Cardiac muscle cell (in vitro differentiated cells and primary cell): ENCODE measurements at regions not wholly inside any gene's neighbourhood (a gene's known extent, or its start where the extent isn't known, plus 50 kb on each side); places are given as distances from the start of the nearest gene placed in this dataset.
A peak's percentile ranks its signal among the peaks of the same experiment; 100 is the strongest.

Experiments
- DNase-seq, 2 donors: peaks; one replicate each; pipeline versions ENCODE4 v3.0.0 to v3.0.0-alpha.2; 2010 to 2017; ENCODE audit warnings: low read depth in 1 of 2, low spot score in 1 of 2
- H3K27ac ChIP-seq: fragments of 200-600 bp; sonication (generic); 2 replicates; pipeline ENCODE4 v1.5.1; 2016
- H3K27me3 ChIP-seq: fragments of 200-600 bp; sonication (generic); 2 replicates; pipeline ENCODE4 v1.6.0; 2016; ENCODE audit warnings: control low read depth
- H3K36me3 ChIP-seq: fragments of 200-600 bp; sonication (generic); 2 replicates; pipeline ENCODE4 v1.5.1; 2016; ENCODE audit warnings: control low read depth
- H3K4me1 ChIP-seq: fragments of 200-600 bp; sonication (generic); 2 replicates; pipeline ENCODE4 v1.8.1; 2017; ENCODE audit warnings: low read depth, mild to moderate bottlenecking, mixed run types
- H3K4me3 ChIP-seq: fragments of 200-600 bp; sonication (generic); 2 replicates; pipeline ENCODE4 v1.5.1; 2016; ENCODE audit warnings: mild to moderate bottlenecking
- H3K9me3 ChIP-seq: fragments of 200-600 bp; sonication (generic); 2 replicates; pipeline ENCODE4 v1.5.1; 2017; ENCODE audit warnings: low read depth, mild to moderate bottlenecking, control low read depth
- TF ChIP-seq, protein P1 (sequence below): IDR thresholded peaks from 2 replicates; pipeline ENCODE4 v1.5.1; 2012; ENCODE audit warnings: low read depth, mild to moderate bottlenecking, low read length

- Histone ChIP-seq H3K4me1 (no peaks in the 10 kb centered on the region), H3K27ac (no peak overlapping the region), H3K36me3 (no peaks in the 10 kb centered on the region), H3K9me3 (no peaks in the 10 kb centered on the region), H3K27me3 (no peaks in the 10 kb centered on the region), H3K4me3 (no peak overlapping the region)
- TF ChIP-seq, protein P1, sequence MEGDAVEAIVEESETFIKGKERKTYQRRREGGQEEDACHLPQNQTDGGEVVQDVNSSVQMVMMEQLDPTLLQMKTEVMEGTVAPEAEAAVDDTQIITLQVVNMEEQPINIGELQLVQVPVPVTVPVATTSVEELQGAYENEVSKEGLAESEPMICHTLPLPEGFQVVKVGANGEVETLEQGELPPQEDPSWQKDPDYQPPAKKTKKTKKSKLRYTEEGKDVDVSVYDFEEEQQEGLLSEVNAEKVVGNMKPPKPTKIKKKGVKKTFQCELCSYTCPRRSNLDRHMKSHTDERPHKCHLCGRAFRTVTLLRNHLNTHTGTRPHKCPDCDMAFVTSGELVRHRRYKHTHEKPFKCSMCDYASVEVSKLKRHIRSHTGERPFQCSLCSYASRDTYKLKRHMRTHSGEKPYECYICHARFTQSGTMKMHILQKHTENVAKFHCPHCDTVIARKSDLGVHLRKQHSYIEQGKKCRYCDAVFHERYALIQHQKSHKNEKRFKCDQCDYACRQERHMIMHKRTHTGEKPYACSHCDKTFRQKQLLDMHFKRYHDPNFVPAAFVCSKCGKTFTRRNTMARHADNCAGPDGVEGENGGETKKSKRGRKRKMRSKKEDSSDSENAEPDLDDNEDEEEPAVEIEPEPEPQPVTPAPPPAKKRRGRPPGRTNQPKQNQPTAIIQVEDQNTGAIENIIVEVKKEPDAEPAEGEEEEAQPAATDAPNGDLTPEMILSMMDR, result no peak
- peak in 1 of 2 donors; percentile 15 for DNase-seq
Measured at GRCh38 chr1:193971595-193971994, 785.2 kb upstream of the B3GALT2 start.

- TF ChIP-seq, protein P1, result no peak
- H3K4me1 ChIP-seq, result peaks cover 12% of the 10 kb centered on the region
- no peaks in the 10 kb centered on the region for H3K36me3 ChIP-seq
- DNase-seq, result peak in 1 of 2 donors; percentile 44
- no peak overlapping the region for H3K4me3 ChIP-seq
- peak overlapping the region; percentile 78 for H3K27ac ChIP-seq
- no peaks in the 10 kb centered on the region for H3K27me3 ChIP-seq
- no peaks in the 10 kb centered on the region for H3K9me3 ChIP-seq
Measured at GRCh38 chr1:193960499-193960898, 774.1 kb upstream of the B3GALT2 start.

DNA sequence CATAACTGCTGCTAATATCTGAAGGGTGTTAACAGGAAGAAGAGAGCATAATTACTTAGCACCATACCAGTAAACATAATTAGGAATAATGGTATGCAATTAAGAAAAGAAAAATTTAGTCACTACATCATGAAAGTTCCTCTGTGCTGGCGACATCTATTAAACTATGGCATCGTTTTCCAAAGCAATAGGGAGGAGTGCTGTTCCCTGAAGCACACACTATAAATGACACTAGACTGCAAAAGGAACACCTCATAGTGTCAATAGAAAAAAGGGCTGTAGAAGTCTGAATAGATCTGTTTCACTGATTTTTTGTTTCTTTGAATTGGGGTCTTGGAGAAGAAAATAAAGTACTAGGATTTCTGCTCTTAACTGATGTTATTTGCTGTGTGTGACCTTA is 773.6 kb upstream of the B3GALT2 start:
- Histone ChIP-seq H3K4me1 (peaks cover 12% of the 10 kb centered on the region), H3K27me3 (no peaks in the 10 kb centered on the region), H3K9me3 (no peaks in the 10 kb centered on the region), H3K27ac (peak overlapping the region; percentile 42), H3K36me3 (no peaks in the 10 kb centered on the region), H3K4me3 (no peak overlapping the region)
- DNase-seq, result no peak
- TF ChIP-seq, protein P1, result no peak

GRCh38 chr1:193957556-193958095 is 771.2 kb upstream of the B3GALT2 start:
- DNase-seq, result no peak

DNA sequence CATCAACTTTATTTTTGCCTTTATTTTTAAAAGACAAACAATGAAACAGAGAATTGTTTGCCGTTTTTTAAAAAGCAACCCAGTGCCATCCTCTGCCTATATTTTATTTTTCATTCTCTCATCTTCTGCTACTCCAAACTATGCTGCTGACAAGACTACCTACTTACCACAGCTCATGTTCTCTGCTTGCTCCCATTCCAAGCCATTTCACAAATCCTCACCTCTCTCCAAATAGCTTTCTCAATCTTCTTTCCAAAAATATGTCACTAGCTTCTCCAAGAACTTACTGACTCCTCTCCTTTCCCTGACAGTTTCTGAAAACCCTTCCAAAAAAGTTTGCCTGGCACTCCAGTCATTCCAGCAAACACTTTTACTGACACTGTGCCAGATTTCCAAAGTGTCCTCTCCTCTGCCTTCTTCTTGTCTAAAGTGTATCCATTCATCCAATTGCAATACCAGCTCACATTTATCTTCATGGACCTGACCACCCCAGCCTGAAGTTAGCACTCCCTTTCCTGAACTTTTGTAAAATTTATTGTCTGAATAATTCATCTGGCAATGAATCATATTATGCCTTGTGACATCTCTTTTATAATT is 766.5 kb upstream of the B3GALT2 start:
- Histone ChIP-seq H3K4me1 (peaks cover 14% of the 10 kb centered on the region), H3K27me3 (no peaks in the 10 kb centered on the region), H3K4me3 (no peak overlapping the region), H3K9me3 (no peaks in the 10 kb centered on the region), H3K36me3 (no peaks in the 10 kb centered on the region), H3K27ac (peak overlapping the region; percentile 50)
- peak in 1 of 2 donors; percentile 29 for DNase-seq
- TF ChIP-seq, protein P1, result no peak

More at GRCh38 chr1:193957556-193958095, 771.2 kb upstream of the B3GALT2 start:
- H3K36me3 ChIP-seq, result no peaks in the 10 kb centered on the region
- no peaks in the 10 kb centered on the region for H3K9me3 ChIP-seq
- no peak overlapping the region for H3K4me3 ChIP-seq
- no peaks in the 10 kb centered on the region for H3K27me3 ChIP-seq
- no peak overlapping the region for H3K27ac ChIP-seq
- TF ChIP-seq, protein P1, result no peak
- peaks cover 18% of the 10 kb centered on the region for H3K4me1 ChIP-seq
